Adrenal gland (tissue), 5 donors: ENCODE measurements at regions not wholly inside any gene's neighbourhood (a gene's known extent, or its start where the extent isn't known, plus 50 kb on each side); places are given as distances from the start of the nearest gene placed in this dataset.

Experiments
- CTCF ChIP-seq, 6 experiments: fragments of 450-650 bp in 4 of 6; fragments of 200-600 bp in 2 of 6; sonication (generic) in 1 of 6; IDR thresholded peaks; 1 replicate in 5 of 6; 2 replicates in 1 of 6; pipeline versions ENCODE4 v1.5.1 to v1.8.0; 2016 to 2021; ENCODE audit warnings: antibody characterized with exemption in 6 of 6, mild to moderate bottlenecking in 2 of 6, moderate library complexity in 1 of 6
- POLR2A ChIP-seq, 2 donors: fragments of 450-650 bp; IDR thresholded peaks; one replicate each; pipeline ENCODE4 v1.6.1; 2017; ENCODE audit warnings: antibody characterized with exemption in 2 of 2, mild to moderate bottlenecking in 2 of 2, moderate library complexity in 1 of 2
- donor health status: DM: no; HTN: no; CAD: no.

GRCh38 chrX:13223868-13224567 is 95.8 kb downstream of the ATXN3L start:
- peak in 1 of 6 experiments; percentile 6 for TF ChIP-seq CTCF (IDR thresholded peaks at IDR 0.05)
- TF ChIP-seq POLR2A (IDR thresholded peaks at IDR 0.05) = no peak
